Vagina (tissue), 2 donors: ENCODE measurements at regions not wholly inside any gene's neighbourhood (a gene's known extent, or its start where the extent isn't known, plus 50 kb on each side); places are given as distances from the start of the nearest gene placed in this dataset.
"Not testable (repeated sequence)": the region's sequence is repeated elsewhere in the genome, so short reads cannot be mapped to it uniquely, and the experiment has no call there.

ENCODE experiments used
- DNase-seq, 2 donors: peaks; one replicate each; pipeline ENCODE4 v3.0.0-alpha.2; 2017; ENCODE audit errors: extremely low spot score in 2 of 2
- H3K27ac ChIP-seq: fragments of 200-600 bp; sonication (generic); one replicate; pipeline ENCODE4 v1.5.1; 2019
- H3K27me3 ChIP-seq: fragments of 200-600 bp; sonication (generic); one replicate; pipeline ENCODE4 v1.5.1; 2019
- H3K36me3 ChIP-seq, 2 donors: fragments of 200-600 bp; sonication (generic); one replicate each; pipeline ENCODE4 v1.5.1; 2017 to 2019
- H3K4me1 ChIP-seq: fragments of 200-600 bp; sonication (generic); one replicate; pipeline ENCODE4 v1.5.1; 2019
- H3K4me3 ChIP-seq, 2 donors: fragments of 200-600 bp; sonication (generic); 1 replicate in 1 of 2; 2 replicates in 1 of 2; pipeline ENCODE4 v1.5.1; 2016 to 2019
- H3K9me3 ChIP-seq: fragments of 200-600 bp; sonication (generic); one replicate; pipeline ENCODE4 v1.5.1; 2019
- POLR2A ChIP-seq, 2 donors: fragments of 450-650 bp; IDR thresholded peaks; one replicate each; pipeline ENCODE4 v1.6.1; 2017; ENCODE audit warnings: antibody characterized with exemption in 2 of 2, mild to moderate bottlenecking in 2 of 2, moderate library complexity in 2 of 2
- POLR2AphosphoS5 ChIP-seq, 2 donors: sonication (generic); formaldehyde crosslinking; IDR thresholded peaks; one replicate each; pipeline ENCODE4 v1.9.0; 2017; ENCODE audit warnings: antibody characterized with exemption in 2 of 2, mild to moderate bottlenecking in 2 of 2, low read depth in 1 of 2; ENCODE audit not compliant: insufficient read depth in 1 of 2
- intact Hi-C: fragments of 100-400 bp; cut with DNase I; formaldehyde crosslinking; loops from one replicate; pipeline ENCODE4 v1.15.1; 2023
- TF ChIP-seq, protein P1 (sequence below), 3 experiments: fragments of 450-650 bp in 2 of 3; fragments of 200-600 bp in 1 of 3; sonication (generic) in 1 of 3; IDR thresholded peaks; one replicate each; pipeline ENCODE4 v1.5.1; 2017 to 2019; ENCODE audit warnings: antibody characterized with exemption in 3 of 3, mild to moderate bottlenecking in 2 of 3, moderate library complexity in 2 of 3

DNA sequence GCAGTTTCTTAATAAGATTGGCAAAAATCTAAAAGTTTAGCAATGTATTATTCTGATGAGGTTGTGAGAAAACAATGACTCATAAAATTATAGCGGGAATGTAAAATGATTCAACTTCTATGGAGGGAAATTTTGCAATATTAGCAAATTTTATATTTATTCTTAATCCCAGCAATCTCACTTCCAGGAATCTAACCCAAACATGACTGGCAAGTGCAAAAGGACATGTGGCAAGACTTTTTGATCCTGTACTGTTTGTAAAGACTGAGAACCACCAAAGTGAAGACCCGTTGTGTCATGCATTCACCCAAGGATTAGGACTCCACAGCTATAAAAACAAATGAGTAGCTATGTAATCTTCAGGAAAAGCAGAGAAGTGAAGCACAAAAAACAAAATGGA is 234.8 kb upstream of the KYNU start:
- Histone ChIP-seq H3K27me3 (no peaks in the 10 kb centered on the region), H3K27ac (no peak overlapping the region), H3K4me3 (no peak overlapping the region), H3K4me1 (no peaks in the 10 kb centered on the region), H3K9me3 (no peaks in the 10 kb centered on the region), H3K36me3 (no peaks in the 10 kb centered on the region)
- TF ChIP-seq, protein P1, sequence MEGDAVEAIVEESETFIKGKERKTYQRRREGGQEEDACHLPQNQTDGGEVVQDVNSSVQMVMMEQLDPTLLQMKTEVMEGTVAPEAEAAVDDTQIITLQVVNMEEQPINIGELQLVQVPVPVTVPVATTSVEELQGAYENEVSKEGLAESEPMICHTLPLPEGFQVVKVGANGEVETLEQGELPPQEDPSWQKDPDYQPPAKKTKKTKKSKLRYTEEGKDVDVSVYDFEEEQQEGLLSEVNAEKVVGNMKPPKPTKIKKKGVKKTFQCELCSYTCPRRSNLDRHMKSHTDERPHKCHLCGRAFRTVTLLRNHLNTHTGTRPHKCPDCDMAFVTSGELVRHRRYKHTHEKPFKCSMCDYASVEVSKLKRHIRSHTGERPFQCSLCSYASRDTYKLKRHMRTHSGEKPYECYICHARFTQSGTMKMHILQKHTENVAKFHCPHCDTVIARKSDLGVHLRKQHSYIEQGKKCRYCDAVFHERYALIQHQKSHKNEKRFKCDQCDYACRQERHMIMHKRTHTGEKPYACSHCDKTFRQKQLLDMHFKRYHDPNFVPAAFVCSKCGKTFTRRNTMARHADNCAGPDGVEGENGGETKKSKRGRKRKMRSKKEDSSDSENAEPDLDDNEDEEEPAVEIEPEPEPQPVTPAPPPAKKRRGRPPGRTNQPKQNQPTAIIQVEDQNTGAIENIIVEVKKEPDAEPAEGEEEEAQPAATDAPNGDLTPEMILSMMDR (IDR thresholded peaks at IDR 0.05): no peak
- no peak for TF ChIP-seq POLR2AphosphoS5 (IDR thresholded peaks at IDR 0.05; ENCODE audit: insufficient read depth in 1 of 2, low read depth in 1 of 2)
- TF ChIP-seq POLR2A (IDR thresholded peaks at IDR 0.05): no peak
- intact Hi-C loops: no loop called here
- DNase-seq: no peak

GRCh38 chr2:142629193-142629592 is 248.3 kb upstream of the KYNU start:
- H3K4me3 ChIP-seq: no peak overlapping the region
- H3K36me3 ChIP-seq: no peaks in the 10 kb centered on the region
- TF ChIP-seq POLR2AphosphoS5 (IDR thresholded peaks at IDR 0.05; ENCODE audit: insufficient read depth in 1 of 2, low read depth in 1 of 2) (no peak), POLR2A (IDR thresholded peaks at IDR 0.05) (no peak)
- TF ChIP-seq, protein P1 (IDR thresholded peaks at IDR 0.05): no peak
- intact Hi-C loops: no loop called here
- no peaks in the 10 kb centered on the region for H3K9me3 ChIP-seq
- no peak overlapping the region for H3K27ac ChIP-seq
- DNase-seq: no peak
- H3K27me3 ChIP-seq: no peaks in the 10 kb centered on the region
- no peaks in the 10 kb centered on the region for H3K4me1 ChIP-seq

- intact Hi-C loops: no loop called here
- TF ChIP-seq POLR2AphosphoS5 (IDR thresholded peaks at IDR 0.05; ENCODE audit: insufficient read depth in 1 of 2, low read depth in 1 of 2) (no peak), POLR2A (IDR thresholded peaks at IDR 0.05) (no peak)
- TF ChIP-seq, protein P1 (IDR thresholded peaks at IDR 0.05): no peak
- no peak overlapping the region for H3K4me3 ChIP-seq
- H3K4me1 ChIP-seq: no peaks in the 10 kb centered on the region
- H3K27ac ChIP-seq: no peak overlapping the region
- no peaks in the 10 kb centered on the region for H3K9me3 ChIP-seq
- no peaks in the 10 kb centered on the region for H3K27me3 ChIP-seq
- no peaks in the 10 kb centered on the region for H3K36me3 ChIP-seq
- DNase-seq: no peak
These were observed 256.2 kb upstream of the KYNU start for GRCh38 chr2:142621287-142621686.

- intact Hi-C loops: no loop called here
- H3K4me3 ChIP-seq: no peak overlapping the region
- no peaks in the 10 kb centered on the region for H3K9me3 ChIP-seq
- no peak overlapping the region for H3K27ac ChIP-seq
- no peak for TF ChIP-seq POLR2AphosphoS5 (IDR thresholded peaks at IDR 0.05; ENCODE audit: insufficient read depth in 1 of 2, low read depth in 1 of 2)
- TF ChIP-seq POLR2A (IDR thresholded peaks at IDR 0.05): no peak
- TF ChIP-seq, protein P1 (IDR thresholded peaks at IDR 0.05): no peak
- DNase-seq: no peak
- H3K27me3 ChIP-seq: no peaks in the 10 kb centered on the region
- no peaks in the 10 kb centered on the region for H3K4me1 ChIP-seq
- H3K36me3 ChIP-seq: no peaks in the 10 kb centered on the region
These were observed 260.0 kb upstream of the KYNU start for GRCh38 chr2:142617461-142617860.

GRCh38 chr2:142615876-142616275 is 261.6 kb upstream of the KYNU start:
- no peak for DNase-seq
- intact Hi-C loops: no loop called here
- no peaks in the 10 kb centered on the region for H3K36me3 ChIP-seq
- no peaks in the 10 kb centered on the region for H3K4me1 ChIP-seq
- no peaks in the 10 kb centered on the region for H3K27me3 ChIP-seq
- H3K4me3 ChIP-seq: no peak overlapping the region
- no peaks in the 10 kb centered on the region for H3K9me3 ChIP-seq
- TF ChIP-seq, protein P1 (IDR thresholded peaks at IDR 0.05): no peak
- TF ChIP-seq POLR2AphosphoS5 (IDR thresholded peaks at IDR 0.05; ENCODE audit: insufficient read depth in 1 of 2, low read depth in 1 of 2) (no peak), POLR2A (IDR thresholded peaks at IDR 0.05) (no peak)
- no peak overlapping the region for H3K27ac ChIP-seq

- DNase-seq, H3K4me3 ChIP-seq, H3K27ac ChIP-seq, H3K9me3 ChIP-seq, H3K4me1 ChIP-seq, H3K36me3 ChIP-seq, intact Hi-C loops, H3K27me3 ChIP-seq: not testable (repeated sequence)
These were observed 264.3 kb upstream of the KYNU start for GRCh38 chr2:142613193-142613592.
